ENCODE measurements at regions not wholly inside any gene's neighbourhood (a gene's known extent, or its start where the extent isn't known, plus 50 kb on each side); places are given as distances from the start of the nearest gene placed in this dataset.

DNA sequence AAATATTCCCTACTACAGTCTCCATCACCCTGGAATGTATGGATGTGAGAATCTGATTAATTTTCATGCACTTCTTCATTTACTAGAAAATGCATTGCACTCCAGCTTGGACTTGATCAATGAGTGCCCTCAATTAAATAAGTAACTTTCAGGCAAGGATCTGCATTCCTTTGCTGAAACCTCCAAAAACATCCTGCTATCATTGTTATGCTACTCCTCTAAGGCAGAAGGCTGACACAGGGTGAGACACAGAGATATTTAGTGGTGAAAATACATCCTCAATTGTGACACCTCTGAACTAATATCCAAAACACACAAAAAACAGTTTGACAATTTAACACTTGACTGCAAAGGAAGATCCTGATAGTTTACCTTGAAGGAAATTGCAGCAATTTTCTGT, 57.9 kb upstream of the CDH12 start:
- TF ChIP-seq EZH2 (IDR thresholded peaks at IDR 0.05; ENCODE audit: insufficient read depth, poor library complexity, severe bottlenecking) (no peak), EZH2phosphoT487 (IDR thresholded peaks at IDR 0.05; ENCODE audit: insufficient read depth, low read depth) (no peak)
